K562 (cell line): ENCODE measurements at regions not wholly inside any gene's neighbourhood (a gene's known extent, or its start where the extent isn't known, plus 50 kb on each side); places are given as distances from the start of the nearest gene placed in this dataset.

ENCODE experiments used
- BHLHE40 ChIP-seq: IDR thresholded peaks from 2 replicates; pipeline ENCODE4 v1.6.1; 2011; ENCODE audit warnings: low read length, improper control_type of control experiment
- MCM7 ChIP-seq, 2 experiments: fragments of 450-650 bp; IDR thresholded peaks; 2 replicates each; pipeline ENCODE4 v1.6.1; 2016 to 2018
- POLR3A ChIP-seq: IDR thresholded peaks from 2 replicates; pipeline ENCODE4 v1.6.1; 2011; ENCODE audit warnings: borderline replicate concordance, mild to moderate bottlenecking, moderate library complexity; ENCODE audit not compliant: insufficient read length, insufficient read depth; ENCODE audit errors: extremely low read depth
- SP1 ChIP-seq: sonication (generic); formaldehyde crosslinking; IDR thresholded peaks from 2 replicates; pipeline ENCODE4 v1.8.1; 2022; ENCODE audit warnings: mild to moderate bottlenecking, missing genetic modification reagents
- ZNF431 ChIP-seq: sonication (generic); formaldehyde crosslinking; IDR thresholded peaks from 2 replicates; pipeline ENCODE4 v1.8.0; 2022; ENCODE audit warnings: mild to moderate bottlenecking, missing genetic modification reagents
- ZNF644 ChIP-seq: fragments of 200-800 bp; sonication (Bioruptor generic); IDR thresholded peaks from 2 replicates; pipeline ENCODE4 v1.6.1; 2016; ENCODE audit warnings: low read depth, missing genetic modification characterization, missing compliant biosample characterization
- ZZZ3 ChIP-seq: fragments of 450-650 bp; IDR thresholded peaks from 2 replicates; pipeline ENCODE4 v1.6.1; 2016; ENCODE audit warnings: antibody characterized with exemption, mild to moderate bottlenecking, moderate library complexity
- TF ChIP-seq, protein P1 (sequence below), 3 experiments: IDR thresholded peaks in 2 of 3; conservative IDR thresholded peaks in 1 of 3; 2 replicates each; pipeline ENCODE4 v1.5.1; 2011 to 2012; ENCODE audit warnings: low read length in 3 of 3, mild to moderate bottlenecking in 3 of 3, control low read depth in 2 of 3, improper control_type of control experiment in 1 of 3, inconsistent platforms in 1 of 3, low read depth in 1 of 3, mixed read lengths in 1 of 3, moderate library complexity in 1 of 3; ENCODE audit not compliant: insufficient read depth in 2 of 3
- TF ChIP-seq, protein P2 (sequence below), 2 experiments: fragments of 450-650 bp in 1 of 2; IDR thresholded peaks; 2 replicates each; pipeline ENCODE4 v1.6.1; 2011 to 2017; ENCODE audit warnings: low read depth in 2 of 2, antibody characterized with exemption in 1 of 2, borderline replicate concordance in 1 of 2, low read length in 1 of 2, mild to moderate bottlenecking in 1 of 2, mixed read lengths in 1 of 2; ENCODE audit not compliant: control insufficient read depth in 1 of 2

DNA sequence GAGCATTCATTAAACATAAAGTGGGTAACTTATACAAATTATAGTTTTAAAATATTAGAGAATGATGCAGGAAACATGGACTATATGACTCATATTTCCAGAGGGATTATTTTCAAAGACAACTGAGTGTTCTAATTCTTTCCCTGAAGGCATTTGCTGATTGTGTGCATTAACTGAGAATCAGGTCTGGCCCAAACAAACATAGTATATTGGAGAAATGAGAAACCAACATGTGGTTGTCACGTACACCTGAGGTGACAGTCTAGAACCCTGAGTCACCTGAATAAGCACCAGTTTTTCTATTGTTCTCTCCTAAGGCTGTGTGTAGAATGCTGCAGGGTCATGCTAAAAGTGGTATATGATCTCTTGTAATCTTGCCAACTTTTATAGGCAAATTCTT, 1125.7 kb downstream of the XPNPEP1 start:
- TF ChIP-seq ZNF431: no peak
- TF ChIP-seq, protein P1, sequence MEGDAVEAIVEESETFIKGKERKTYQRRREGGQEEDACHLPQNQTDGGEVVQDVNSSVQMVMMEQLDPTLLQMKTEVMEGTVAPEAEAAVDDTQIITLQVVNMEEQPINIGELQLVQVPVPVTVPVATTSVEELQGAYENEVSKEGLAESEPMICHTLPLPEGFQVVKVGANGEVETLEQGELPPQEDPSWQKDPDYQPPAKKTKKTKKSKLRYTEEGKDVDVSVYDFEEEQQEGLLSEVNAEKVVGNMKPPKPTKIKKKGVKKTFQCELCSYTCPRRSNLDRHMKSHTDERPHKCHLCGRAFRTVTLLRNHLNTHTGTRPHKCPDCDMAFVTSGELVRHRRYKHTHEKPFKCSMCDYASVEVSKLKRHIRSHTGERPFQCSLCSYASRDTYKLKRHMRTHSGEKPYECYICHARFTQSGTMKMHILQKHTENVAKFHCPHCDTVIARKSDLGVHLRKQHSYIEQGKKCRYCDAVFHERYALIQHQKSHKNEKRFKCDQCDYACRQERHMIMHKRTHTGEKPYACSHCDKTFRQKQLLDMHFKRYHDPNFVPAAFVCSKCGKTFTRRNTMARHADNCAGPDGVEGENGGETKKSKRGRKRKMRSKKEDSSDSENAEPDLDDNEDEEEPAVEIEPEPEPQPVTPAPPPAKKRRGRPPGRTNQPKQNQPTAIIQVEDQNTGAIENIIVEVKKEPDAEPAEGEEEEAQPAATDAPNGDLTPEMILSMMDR (IDR thresholded peaks at IDR 0.05 in 2 of 3, conservative IDR thresholded peaks at IDR 0.05 in 1 of 3; ENCODE audit: insufficient read depth in 2 of 3, low read depth in 1 of 3, low read length in 3 of 3): no peak
- TF ChIP-seq POLR3A: no peak
- no peak for TF ChIP-seq BHLHE40
- no peak for TF ChIP-seq MCM7 (IDR thresholded peaks at IDR 0.05)
- no peak for TF ChIP-seq ZZZ3
- TF ChIP-seq SP1 (CRISPR knock-in tag): no peak
- TF ChIP-seq, protein P2, sequence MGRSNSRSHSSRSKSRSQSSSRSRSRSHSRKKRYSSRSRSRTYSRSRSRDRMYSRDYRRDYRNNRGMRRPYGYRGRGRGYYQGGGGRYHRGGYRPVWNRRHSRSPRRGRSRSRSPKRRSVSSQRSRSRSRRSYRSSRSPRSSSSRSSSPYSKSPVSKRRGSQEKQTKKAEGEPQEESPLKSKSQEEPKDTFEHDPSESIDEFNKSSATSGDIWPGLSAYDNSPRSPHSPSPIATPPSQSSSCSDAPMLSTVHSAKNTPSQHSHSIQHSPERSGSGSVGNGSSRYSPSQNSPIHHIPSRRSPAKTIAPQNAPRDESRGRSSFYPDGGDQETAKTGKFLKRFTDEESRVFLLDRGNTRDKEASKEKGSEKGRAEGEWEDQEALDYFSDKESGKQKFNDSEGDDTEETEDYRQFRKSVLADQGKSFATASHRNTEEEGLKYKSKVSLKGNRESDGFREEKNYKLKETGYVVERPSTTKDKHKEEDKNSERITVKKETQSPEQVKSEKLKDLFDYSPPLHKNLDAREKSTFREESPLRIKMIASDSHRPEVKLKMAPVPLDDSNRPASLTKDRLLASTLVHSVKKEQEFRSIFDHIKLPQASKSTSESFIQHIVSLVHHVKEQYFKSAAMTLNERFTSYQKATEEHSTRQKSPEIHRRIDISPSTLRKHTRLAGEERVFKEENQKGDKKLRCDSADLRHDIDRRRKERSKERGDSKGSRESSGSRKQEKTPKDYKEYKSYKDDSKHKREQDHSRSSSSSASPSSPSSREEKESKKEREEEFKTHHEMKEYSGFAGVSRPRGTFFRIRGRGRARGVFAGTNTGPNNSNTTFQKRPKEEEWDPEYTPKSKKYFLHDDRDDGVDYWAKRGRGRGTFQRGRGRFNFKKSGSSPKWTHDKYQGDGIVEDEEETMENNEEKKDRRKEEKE (IDR thresholded peaks at IDR 0.05; ENCODE audit: borderline replicate concordance in 1 of 2, control insufficient read depth in 1 of 2, low read depth in 2 of 2, low read length in 1 of 2): no peak
- TF ChIP-seq ZNF644 (tag): no peak
